ENCODE measurements at regions not wholly inside any gene's neighbourhood (a gene's known extent, or its start where the extent isn't known, plus 50 kb on each side); places are given as distances from the start of the nearest gene placed in this dataset.

GRCh38 chr14:106511006-106511799 is 984.8 kb downstream of the TMEM121 start:
- no peak for TF ChIP-seq CTCF (IDR thresholded peaks at IDR 0.05)
- no peak for TF ChIP-seq POLR2A (IDR thresholded peaks at IDR 0.05)
